Hepatocyte (in vitro differentiated cells): ENCODE measurements at regions not wholly inside any gene's neighbourhood (a gene's known extent, or its start where the extent isn't known, plus 50 kb on each side); places are given as distances from the start of the nearest gene placed in this dataset.

Experiments used
- DNase-seq: peaks from one replicate; pipeline ENCODE4 v3.0.0-alpha.2; 2016; ENCODE audit warnings: low spot score
- H2AFZ ChIP-seq: fragments of 200-600 bp; sonication (generic); 2 replicates; pipeline ENCODE4 v1.6.0; 2016; ENCODE audit warnings: antibody characterized with exemption, mild to moderate bottlenecking
- H3K27ac ChIP-seq: fragments of 200-600 bp; sonication (generic); 2 replicates; pipeline ENCODE4 v1.5.1; 2016; ENCODE audit warnings: mild to moderate bottlenecking
- H3K27me3 ChIP-seq: fragments of 200-600 bp; sonication (generic); 2 replicates; pipeline ENCODE4 v1.6.1; 2016
- H3K36me3 ChIP-seq: fragments of 200-600 bp; sonication (generic); replicated peaks from 2 replicates; pipeline ENCODE4 v1.5.1; 2016; ENCODE audit warnings: low read depth; ENCODE audit not compliant: insufficient read depth
- H3K4me1 ChIP-seq: fragments of 200-600 bp; sonication (generic); 2 replicates; pipeline ENCODE4 v1.5.1; 2016; ENCODE audit warnings: mild to moderate bottlenecking, moderate library complexity; ENCODE audit not compliant: insufficient read depth
- H3K4me2 ChIP-seq: fragments of 200-600 bp; sonication (generic); 2 replicates; pipeline ENCODE4 v1.6.0; 2016
- H3K4me3 ChIP-seq: fragments of 200-600 bp; sonication (generic); 2 replicates; pipeline ENCODE4 v1.5.1; 2016; ENCODE audit warnings: mild to moderate bottlenecking
- H3K79me2 ChIP-seq: fragments of 200-600 bp; sonication (generic); 2 replicates; pipeline ENCODE4 v1.6.0; 2017; ENCODE audit warnings: mild to moderate bottlenecking
- H3K9me2 ChIP-seq: fragments of 200-600 bp; sonication (generic); replicated peaks from 2 replicates; pipeline ENCODE4 v1.6.0; 2017; ENCODE audit warnings: mild to moderate bottlenecking; ENCODE audit not compliant: insufficient read depth
- H3K9me3 ChIP-seq: fragments of 200-600 bp; sonication (generic); 2 replicates; pipeline ENCODE4 v1.5.1; 2016; ENCODE audit warnings: low read depth, mild to moderate bottlenecking
- H4K20me1 ChIP-seq: fragments of 200-600 bp; sonication (generic); 2 replicates; pipeline ENCODE4 v1.6.0; 2016; ENCODE audit warnings: mild to moderate bottlenecking; ENCODE audit not compliant: insufficient read depth, poor library complexity, severe bottlenecking
- EZH2 ChIP-seq: fragments of 200-600 bp; sonication (generic); IDR thresholded peaks from 2 replicates; pipeline ENCODE4 v1.6.1; 2016; ENCODE audit warnings: antibody characterized with exemption, mild to moderate bottlenecking, borderline replicate concordance
- EZH2phosphoT487 ChIP-seq: fragments of 200-600 bp; sonication (generic); IDR thresholded peaks from one replicate; pipeline ENCODE4 v1.6.1; 2018; ENCODE audit warnings: antibody characterized with exemption, mild to moderate bottlenecking, low read depth, moderate library complexity; ENCODE audit not compliant: unreplicated experiment, severe bottlenecking
- WGBS: methylation state at CpG from one replicate; pipeline ENCODE4 v1.1.6; 2016; ENCODE audit warnings: low lambda C conversion rate; ENCODE audit errors: missing lambda C conversion rate; 5-methylcytosine and 5-hydroxymethylcytosine counted together
- TF ChIP-seq, protein P1 (sequence below): fragments of 200-600 bp; sonication (generic); IDR thresholded peaks from 2 replicates; pipeline ENCODE4 v1.5.1; 2016; ENCODE audit warnings: antibody characterized with exemption, mild to moderate bottlenecking; ENCODE audit not compliant: poor library complexity

DNA sequence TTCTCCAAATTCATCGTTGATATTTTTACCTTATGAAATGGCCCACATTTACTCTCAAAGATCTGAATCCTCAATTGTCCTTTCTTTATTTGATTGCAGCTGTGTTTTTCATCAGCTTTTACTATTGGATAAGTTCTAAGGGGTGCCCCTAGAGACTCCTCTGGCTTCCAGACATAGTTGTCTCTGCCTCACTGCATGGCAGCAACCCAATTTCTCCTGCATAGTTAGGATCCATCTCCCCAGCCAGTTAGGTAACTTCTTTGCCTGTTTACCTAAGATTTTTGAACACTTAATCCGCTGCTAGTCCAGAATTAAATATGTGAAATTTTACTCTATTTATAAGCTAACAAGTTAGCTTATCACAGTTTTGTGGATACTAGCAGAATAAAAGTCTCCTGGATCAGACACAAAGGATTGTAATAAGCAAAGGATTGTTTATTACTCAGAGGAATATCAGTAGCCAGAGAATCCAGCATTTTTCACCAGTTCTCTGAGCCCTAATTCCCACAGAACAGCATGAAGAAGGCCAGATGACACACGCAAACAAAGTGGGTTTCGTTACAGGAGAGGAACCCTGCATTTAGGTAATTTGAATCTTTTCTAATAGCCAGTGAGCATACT is 101.1 kb downstream of the BBS10 start:
- no peak overlapping the region for H3K4me3 ChIP-seq
- no peaks in the 10 kb centered on the region for H3K36me3 ChIP-seq
- DNase-seq = no peak
- no peaks in the 10 kb centered on the region for H4K20me1 ChIP-seq
- H3K9me2 ChIP-seq = no peaks in the 10 kb centered on the region
- no peak overlapping the region for H3K27ac ChIP-seq
- H3K4me1 ChIP-seq = no peaks in the 10 kb centered on the region
- H3K9me3 ChIP-seq = no peaks in the 10 kb centered on the region
- no peaks in the 10 kb centered on the region for H3K27me3 ChIP-seq
- no peak overlapping the region for H3K4me2 ChIP-seq
- H2AFZ ChIP-seq = no peak overlapping the region
- TF ChIP-seq EZH2phosphoT487 (no peak), EZH2 (no peak)
- TF ChIP-seq, protein P1, sequence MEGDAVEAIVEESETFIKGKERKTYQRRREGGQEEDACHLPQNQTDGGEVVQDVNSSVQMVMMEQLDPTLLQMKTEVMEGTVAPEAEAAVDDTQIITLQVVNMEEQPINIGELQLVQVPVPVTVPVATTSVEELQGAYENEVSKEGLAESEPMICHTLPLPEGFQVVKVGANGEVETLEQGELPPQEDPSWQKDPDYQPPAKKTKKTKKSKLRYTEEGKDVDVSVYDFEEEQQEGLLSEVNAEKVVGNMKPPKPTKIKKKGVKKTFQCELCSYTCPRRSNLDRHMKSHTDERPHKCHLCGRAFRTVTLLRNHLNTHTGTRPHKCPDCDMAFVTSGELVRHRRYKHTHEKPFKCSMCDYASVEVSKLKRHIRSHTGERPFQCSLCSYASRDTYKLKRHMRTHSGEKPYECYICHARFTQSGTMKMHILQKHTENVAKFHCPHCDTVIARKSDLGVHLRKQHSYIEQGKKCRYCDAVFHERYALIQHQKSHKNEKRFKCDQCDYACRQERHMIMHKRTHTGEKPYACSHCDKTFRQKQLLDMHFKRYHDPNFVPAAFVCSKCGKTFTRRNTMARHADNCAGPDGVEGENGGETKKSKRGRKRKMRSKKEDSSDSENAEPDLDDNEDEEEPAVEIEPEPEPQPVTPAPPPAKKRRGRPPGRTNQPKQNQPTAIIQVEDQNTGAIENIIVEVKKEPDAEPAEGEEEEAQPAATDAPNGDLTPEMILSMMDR = no peak
- H3K79me2 ChIP-seq = no peaks in the 10 kb centered on the region
- WGBS = 78% methylated on average over 4 of the region's 4 CpGs

DNA sequence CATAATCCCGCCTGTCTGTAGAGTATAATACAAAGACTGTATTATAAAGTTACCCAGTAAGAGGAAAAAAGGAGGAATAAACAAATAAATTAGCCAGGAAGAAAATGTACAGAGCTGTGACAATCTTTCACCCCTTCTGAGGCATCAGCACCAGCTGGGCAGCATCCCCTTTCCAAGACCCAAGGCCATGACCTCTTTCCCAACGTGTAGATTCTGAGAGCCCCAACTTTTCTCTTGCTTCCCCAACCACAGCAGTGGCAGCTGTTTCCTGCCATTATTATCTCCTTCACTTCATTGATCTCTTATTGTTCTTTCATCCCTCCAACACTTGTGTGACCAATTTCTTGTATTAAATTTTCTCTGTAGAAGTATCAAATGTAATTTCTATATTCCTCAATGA is 101.6 kb downstream of the BBS10 start:
- no peaks in the 10 kb centered on the region for H4K20me1 ChIP-seq
- TF ChIP-seq EZH2 (no peak), EZH2phosphoT487 (no peak)
- TF ChIP-seq, protein P1 = no peak
- 87% methylated on average over 2 of the region's 2 CpGs for whole genome bisulfite sequencing
- no peak overlapping the region for H3K4me3 ChIP-seq
- no peaks in the 10 kb centered on the region for H3K4me1 ChIP-seq
- DNase-seq = no peak
- no peaks in the 10 kb centered on the region for H3K9me2 ChIP-seq
- H3K9me3 ChIP-seq = no peaks in the 10 kb centered on the region
- H3K27ac ChIP-seq = no peak overlapping the region
- no peaks in the 10 kb centered on the region for H3K27me3 ChIP-seq
- H3K4me2 ChIP-seq = no peak overlapping the region
- no peak overlapping the region for H2AFZ ChIP-seq
- H3K79me2 ChIP-seq = no peaks in the 10 kb centered on the region
- H3K36me3 ChIP-seq = no peaks in the 10 kb centered on the region

DNA sequence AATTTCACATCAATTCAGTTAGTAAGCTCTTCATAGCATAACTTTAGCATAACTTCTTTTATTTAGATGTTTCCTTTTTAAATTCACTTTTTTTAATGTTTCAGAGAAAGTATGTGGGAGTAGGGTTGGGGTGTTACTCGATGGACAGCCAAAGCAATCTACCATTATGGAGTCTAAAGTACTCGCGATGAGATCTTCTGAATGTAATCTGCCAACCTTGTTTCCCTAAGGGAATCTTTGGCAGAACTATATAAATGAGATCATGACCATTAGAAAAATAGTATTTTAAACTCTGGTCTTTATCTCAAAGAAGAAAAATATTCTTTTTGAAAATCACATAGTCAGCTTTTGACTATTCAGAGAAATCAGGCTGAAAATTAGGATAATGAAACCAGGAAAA is 103.9 kb downstream of the BBS10 start:
- Histone ChIP-seq H4K20me1 (no peaks in the 10 kb centered on the region), H3K9me3 (no peaks in the 10 kb centered on the region), H3K27ac (no peak overlapping the region), H3K4me3 (no peak overlapping the region), H3K27me3 (no peaks in the 10 kb centered on the region), H3K4me2 (no peak overlapping the region), H3K36me3 (no peaks in the 10 kb centered on the region), H2AFZ (no peak overlapping the region), H3K79me2 (no peaks in the 10 kb centered on the region), H3K4me1 (no peaks in the 10 kb centered on the region), H3K9me2 (no peaks in the 10 kb centered on the region)
- TF ChIP-seq EZH2phosphoT487 (no peak), EZH2 (no peak)
- TF ChIP-seq, protein P1 = no peak
- DNase-seq = no peak
- 93% methylated on average over 3 of the region's 3 CpGs for WGBS
